WTC11 (cell line): ENCODE measurements at regions not wholly inside any gene's neighbourhood (a gene's known extent, or its start where the extent isn't known, plus 50 kb on each side); places are given as distances from the start of the nearest gene placed in this dataset.

Experiments used
- ATAC-seq: fragments of 200-7000 bp; cut with Tn5 transposase; 2 replicates; pipeline ENCODE4 v1.10.0; 2021; ENCODE audit warnings: mild to moderate bottlenecking, moderate library complexity
- CTCF ChIA-PET: fragments of 300-600 bp; sonication (Branson Sonifier 250); formaldehyde crosslinking; loops from one replicate; lab custom pipeline; 2021; ENCODE audit warnings: antibody characterized with exemption; lab: Charles Lee
- POLR2A ChIA-PET: fragments of 350-600 bp; sonication (Branson Sonifier 250); formaldehyde crosslinking; loops from one replicate; lab custom pipeline; 2021; ENCODE audit warnings: antibody characterized with exemption; lab: Charles Lee
- DNase-seq: peaks from one replicate; pipeline ENCODE4 v3.0.0; 2021; ENCODE audit warnings: low spot score
- H3K27ac Mint-ChIP-seq: 2 replicates; pipeline ENCODE4 v1.8.0; 2021; ENCODE audit warnings: mixed read lengths
- H3K27me3 Mint-ChIP-seq: 2 replicates; pipeline ENCODE4 v1.8.0; 2021; ENCODE audit warnings: low read depth, mild to moderate bottlenecking, moderate library complexity, mixed read lengths
- H3K36me3 Mint-ChIP-seq: 2 replicates; pipeline ENCODE4 v1.8.0; 2021; ENCODE audit warnings: mixed read lengths
- H3K4me1 Mint-ChIP-seq: 2 replicates; pipeline ENCODE4 v1.8.0; 2022; ENCODE audit warnings: mixed read lengths
- H3K4me3 Mint-ChIP-seq: 2 replicates; pipeline ENCODE4 v1.8.0; 2021; ENCODE audit warnings: mild to moderate bottlenecking, moderate library complexity, mixed read lengths
- H3K9me3 Mint-ChIP-seq: 2 replicates; pipeline ENCODE4 v1.8.0; 2021; ENCODE audit warnings: mixed read lengths
- CREB1 ChIP-seq: sonication (generic); formaldehyde crosslinking; IDR thresholded peaks from 2 replicates; pipeline ENCODE4 v1.8.0; 2023; ENCODE audit warnings: mild to moderate bottlenecking, missing genetic modification reagents
- EMX1 ChIP-seq: fragments of 250-450 bp; sonication (Bioruptor Pico); IDR thresholded peaks from 2 replicates; pipeline ENCODE4 v1.8.0; 2021; ENCODE audit warnings: mild to moderate bottlenecking
- FOXK1 ChIP-seq: sonication (generic); formaldehyde crosslinking; IDR thresholded peaks from 2 replicates; pipeline ENCODE4 v1.8.0; 2022; ENCODE audit warnings: mild to moderate bottlenecking, moderate library complexity, missing genetic modification reagents
- FOXP1 ChIP-seq: sonication (generic); formaldehyde crosslinking; IDR thresholded peaks from 2 replicates; pipeline ENCODE4 v1.8.0; 2022; ENCODE audit warnings: missing genetic modification reagents, mild to moderate bottlenecking, moderate library complexity, borderline replicate concordance
- JUN ChIP-seq: sonication (generic); formaldehyde crosslinking; IDR thresholded peaks from 2 replicates; pipeline ENCODE4 v1.8.0; 2023; ENCODE audit warnings: mild to moderate bottlenecking, missing genetic modification reagents
- KAT7 ChIP-seq: sonication (generic); formaldehyde crosslinking; IDR thresholded peaks from 2 replicates; pipeline ENCODE4 v1.8.1; 2023; ENCODE audit warnings: missing genetic modification reagents, mild to moderate bottlenecking, borderline replicate concordance
- MXD4 ChIP-seq: fragments of 250-450 bp; sonication (Bioruptor Pico); IDR thresholded peaks from 2 replicates; pipeline ENCODE4 v1.8.0; 2021; ENCODE audit warnings: mild to moderate bottlenecking, moderate library complexity, borderline replicate concordance
- NR3C1 ChIP-seq: sonication (generic); formaldehyde crosslinking; conservative IDR thresholded peaks from 2 replicates; pipeline ENCODE4 v1.8.1; 2023; ENCODE audit warnings: low read depth, mild to moderate bottlenecking, missing genetic modification reagents
- RELA ChIP-seq: sonication (generic); formaldehyde crosslinking; IDR thresholded peaks from 2 replicates; pipeline ENCODE4 v1.8.1; 2022; ENCODE audit warnings: missing genetic modification reagents, mild to moderate bottlenecking, borderline replicate concordance
- RORB ChIP-seq: fragments of 250-450 bp; sonication (Bioruptor Pico); IDR thresholded peaks from 2 replicates; pipeline ENCODE4 v1.9.0; 2021; ENCODE audit warnings: mild to moderate bottlenecking
- TCF7 ChIP-seq: sonication (generic); formaldehyde crosslinking; IDR thresholded peaks from 2 replicates; pipeline ENCODE4 v1.8.0; 2022; ENCODE audit warnings: mild to moderate bottlenecking, low read depth, missing genetic modification reagents, moderate library complexity
- ZNF121 ChIP-seq: sonication (generic); formaldehyde crosslinking; IDR thresholded peaks from 2 replicates; pipeline ENCODE4 v1.8.0; 2023; ENCODE audit warnings: missing genetic modification reagents
- ZNF263 ChIP-seq: sonication (generic); formaldehyde crosslinking; IDR thresholded peaks from 2 replicates; pipeline ENCODE4 v1.8.1; 2022; ENCODE audit warnings: low read depth, mild to moderate bottlenecking, moderate library complexity, missing genetic modification reagents
- ZNF317 ChIP-seq: sonication (generic); formaldehyde crosslinking; IDR thresholded peaks from 2 replicates; pipeline ENCODE4 v1.8.1; 2023; ENCODE audit warnings: low read depth, mild to moderate bottlenecking, moderate library complexity, missing genetic modification reagents, borderline replicate concordance
- ZNF423 ChIP-seq: fragments of 250-450 bp; sonication (Bioruptor Pico); IDR thresholded peaks from 2 replicates; pipeline ENCODE4 v2.1.2; 2022; ENCODE audit warnings: mild to moderate bottlenecking, moderate library complexity
- TF ChIP-seq, protein P1 (sequence below): sonication (generic); formaldehyde crosslinking; conservative IDR thresholded peaks from 2 replicates; pipeline ENCODE4 v1.8.1; 2023; ENCODE audit warnings: mild to moderate bottlenecking, low read depth, missing genetic modification reagents, moderate library complexity
- TF ChIP-seq, protein P2 (sequence below): fragments of 250-450 bp; sonication (Bioruptor Pico); IDR thresholded peaks from 2 replicates; pipeline ENCODE4 v2.1.2; 2022; ENCODE audit warnings: mild to moderate bottlenecking, moderate library complexity
- TF ChIP-seq, protein P3 (sequence below): fragments of 200-600 bp; IDR thresholded peaks from 2 replicates; pipeline ENCODE4 v1.8.0; 2022; ENCODE audit warnings: antibody characterized with exemption
- TF ChIP-seq, protein P4 (sequence below): sonication (generic); formaldehyde crosslinking; IDR thresholded peaks from 2 replicates; pipeline ENCODE4 v1.8.1; 2023; ENCODE audit warnings: mild to moderate bottlenecking, missing genetic modification reagents, moderate library complexity
- TF ChIP-seq, protein P5 (sequence below): sonication (generic); formaldehyde crosslinking; IDR thresholded peaks from 2 replicates; pipeline ENCODE4 v1.8.1; 2022; ENCODE audit warnings: low read depth, missing genetic modification reagents, borderline replicate concordance

DNA sequence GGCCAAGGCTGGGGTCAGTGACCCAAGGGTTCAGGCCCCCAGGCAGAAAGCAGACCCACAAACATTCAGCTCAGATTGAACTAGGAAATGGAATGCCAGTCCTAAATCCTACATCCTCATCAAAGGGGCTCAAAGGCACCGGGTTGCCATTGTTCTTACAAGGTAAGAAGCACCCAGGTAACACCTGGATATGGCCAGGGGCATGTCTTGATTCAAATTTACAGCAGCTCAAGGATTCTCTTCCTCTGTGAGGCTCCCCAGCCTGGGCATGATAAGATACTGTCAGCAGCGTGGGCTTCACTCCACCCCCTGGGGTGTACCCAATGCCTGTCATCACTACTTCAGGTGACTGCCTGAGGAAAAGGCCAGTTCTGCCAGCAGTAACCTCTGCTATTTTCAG lies 92.1 kb upstream of the FSTL4 start:
- TF ChIP-seq ZNF423 (CRISPR knock-in tag) (no peak), NR3C1 (CRISPR knock-in tag) (no peak), RELA (CRISPR knock-in tag) (no peak), FOXP1 (CRISPR knock-in tag) (no peak), CREB1 (CRISPR knock-in tag) (no peak), ZNF317 (CRISPR knock-in tag) (no peak), ZNF121 (CRISPR knock-in tag) (no peak)
- TF ChIP-seq, protein P1, sequence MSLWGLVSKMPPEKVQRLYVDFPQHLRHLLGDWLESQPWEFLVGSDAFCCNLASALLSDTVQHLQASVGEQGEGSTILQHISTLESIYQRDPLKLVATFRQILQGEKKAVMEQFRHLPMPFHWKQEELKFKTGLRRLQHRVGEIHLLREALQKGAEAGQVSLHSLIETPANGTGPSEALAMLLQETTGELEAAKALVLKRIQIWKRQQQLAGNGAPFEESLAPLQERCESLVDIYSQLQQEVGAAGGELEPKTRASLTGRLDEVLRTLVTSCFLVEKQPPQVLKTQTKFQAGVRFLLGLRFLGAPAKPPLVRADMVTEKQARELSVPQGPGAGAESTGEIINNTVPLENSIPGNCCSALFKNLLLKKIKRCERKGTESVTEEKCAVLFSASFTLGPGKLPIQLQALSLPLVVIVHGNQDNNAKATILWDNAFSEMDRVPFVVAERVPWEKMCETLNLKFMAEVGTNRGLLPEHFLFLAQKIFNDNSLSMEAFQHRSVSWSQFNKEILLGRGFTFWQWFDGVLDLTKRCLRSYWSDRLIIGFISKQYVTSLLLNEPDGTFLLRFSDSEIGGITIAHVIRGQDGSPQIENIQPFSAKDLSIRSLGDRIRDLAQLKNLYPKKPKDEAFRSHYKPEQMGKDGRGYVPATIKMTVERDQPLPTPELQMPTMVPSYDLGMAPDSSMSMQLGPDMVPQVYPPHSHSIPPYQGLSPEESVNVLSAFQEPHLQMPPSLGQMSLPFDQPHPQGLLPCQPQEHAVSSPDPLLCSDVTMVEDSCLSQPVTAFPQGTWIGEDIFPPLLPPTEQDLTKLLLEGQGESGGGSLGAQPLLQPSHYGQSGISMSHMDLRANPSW (CRISPR knock-in tag): no peak
- TF ChIP-seq, protein P2, sequence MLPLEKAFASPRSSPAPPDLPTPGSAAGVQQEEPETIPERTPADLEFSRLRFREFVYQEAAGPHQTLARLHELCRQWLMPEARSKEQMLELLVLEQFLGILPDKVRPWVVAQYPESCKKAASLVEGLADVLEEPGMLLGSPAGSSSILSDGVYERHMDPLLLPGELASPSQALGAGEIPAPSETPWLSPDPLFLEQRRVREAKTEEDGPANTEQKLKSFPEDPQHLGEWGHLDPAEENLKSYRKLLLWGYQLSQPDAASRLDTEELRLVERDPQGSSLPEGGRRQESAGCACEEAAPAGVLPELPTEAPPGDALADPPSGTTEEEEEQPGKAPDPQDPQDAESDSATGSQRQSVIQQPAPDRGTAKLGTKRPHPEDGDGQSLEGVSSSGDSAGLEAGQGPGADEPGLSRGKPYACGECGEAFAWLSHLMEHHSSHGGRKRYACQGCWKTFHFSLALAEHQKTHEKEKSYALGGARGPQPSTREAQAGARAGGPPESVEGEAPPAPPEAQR (CRISPR knock-in tag): no peak
- ChIA-PET CTCF (no interaction called here), POLR2A (no interaction called here)
- ATAC-seq: no peak
- no peaks in the 10 kb centered on the region; the same call in 1 of the 2 replicates for H3K27me3 Mint-ChIP-seq
- no peak overlapping the region for H3K27ac Mint-ChIP-seq
- peaks cover 7% of the 10 kb centered on the region for H3K9me3 Mint-ChIP-seq
- no peak for DNase-seq
- no peaks in the 10 kb centered on the region for H3K36me3 Mint-ChIP-seq
- H3K4me1 Mint-ChIP-seq: peaks cover 4% of the 10 kb centered on the region; the same call in 1 of the 2 replicates
- no peak overlapping the region for H3K4me3 Mint-ChIP-seq

DNA sequence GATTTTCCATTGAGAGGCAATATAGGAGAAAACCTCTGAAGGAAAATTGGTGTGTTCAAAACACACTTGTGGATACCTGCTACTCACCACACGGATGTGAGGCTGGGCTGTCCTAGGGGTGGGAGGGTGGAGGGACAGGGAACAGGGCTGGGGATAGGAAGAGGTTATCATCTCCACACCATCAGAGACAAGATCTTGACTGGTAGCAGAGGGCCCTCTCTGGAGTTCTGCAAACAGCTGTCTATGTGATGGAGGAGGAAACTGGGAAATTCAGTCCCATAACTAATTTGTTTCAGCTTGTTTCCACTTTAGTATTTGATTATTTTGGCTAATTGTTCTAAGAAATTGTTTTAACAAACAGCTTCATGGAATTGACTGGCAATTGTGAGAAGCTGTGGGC lies 91.6 kb upstream of the FSTL4 start:
- no peak for ATAC-seq
- TF ChIP-seq JUN (CRISPR knock-in tag) (no peak), ZNF263 (no peak), KAT7 (no peak)
- TF ChIP-seq, protein P3, sequence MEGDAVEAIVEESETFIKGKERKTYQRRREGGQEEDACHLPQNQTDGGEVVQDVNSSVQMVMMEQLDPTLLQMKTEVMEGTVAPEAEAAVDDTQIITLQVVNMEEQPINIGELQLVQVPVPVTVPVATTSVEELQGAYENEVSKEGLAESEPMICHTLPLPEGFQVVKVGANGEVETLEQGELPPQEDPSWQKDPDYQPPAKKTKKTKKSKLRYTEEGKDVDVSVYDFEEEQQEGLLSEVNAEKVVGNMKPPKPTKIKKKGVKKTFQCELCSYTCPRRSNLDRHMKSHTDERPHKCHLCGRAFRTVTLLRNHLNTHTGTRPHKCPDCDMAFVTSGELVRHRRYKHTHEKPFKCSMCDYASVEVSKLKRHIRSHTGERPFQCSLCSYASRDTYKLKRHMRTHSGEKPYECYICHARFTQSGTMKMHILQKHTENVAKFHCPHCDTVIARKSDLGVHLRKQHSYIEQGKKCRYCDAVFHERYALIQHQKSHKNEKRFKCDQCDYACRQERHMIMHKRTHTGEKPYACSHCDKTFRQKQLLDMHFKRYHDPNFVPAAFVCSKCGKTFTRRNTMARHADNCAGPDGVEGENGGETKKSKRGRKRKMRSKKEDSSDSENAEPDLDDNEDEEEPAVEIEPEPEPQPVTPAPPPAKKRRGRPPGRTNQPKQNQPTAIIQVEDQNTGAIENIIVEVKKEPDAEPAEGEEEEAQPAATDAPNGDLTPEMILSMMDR: no peak
- DNase-seq: no peak
- Mint-ChIP-seq H3K4me3 (no peak overlapping the region), H3K9me3 (peaks cover 7% of the 10 kb centered on the region), H3K4me1 (peaks cover 4% of the 10 kb centered on the region; the same call in 1 of the 2 replicates), H3K27me3 (no peaks in the 10 kb centered on the region; the same call in 1 of the 2 replicates), H3K36me3 (no peaks in the 10 kb centered on the region), H3K27ac (no peak overlapping the region)
- POLR2A ChIA-PET: no interaction called here
- CTCF ChIA-PET: no interaction called here

DNA sequence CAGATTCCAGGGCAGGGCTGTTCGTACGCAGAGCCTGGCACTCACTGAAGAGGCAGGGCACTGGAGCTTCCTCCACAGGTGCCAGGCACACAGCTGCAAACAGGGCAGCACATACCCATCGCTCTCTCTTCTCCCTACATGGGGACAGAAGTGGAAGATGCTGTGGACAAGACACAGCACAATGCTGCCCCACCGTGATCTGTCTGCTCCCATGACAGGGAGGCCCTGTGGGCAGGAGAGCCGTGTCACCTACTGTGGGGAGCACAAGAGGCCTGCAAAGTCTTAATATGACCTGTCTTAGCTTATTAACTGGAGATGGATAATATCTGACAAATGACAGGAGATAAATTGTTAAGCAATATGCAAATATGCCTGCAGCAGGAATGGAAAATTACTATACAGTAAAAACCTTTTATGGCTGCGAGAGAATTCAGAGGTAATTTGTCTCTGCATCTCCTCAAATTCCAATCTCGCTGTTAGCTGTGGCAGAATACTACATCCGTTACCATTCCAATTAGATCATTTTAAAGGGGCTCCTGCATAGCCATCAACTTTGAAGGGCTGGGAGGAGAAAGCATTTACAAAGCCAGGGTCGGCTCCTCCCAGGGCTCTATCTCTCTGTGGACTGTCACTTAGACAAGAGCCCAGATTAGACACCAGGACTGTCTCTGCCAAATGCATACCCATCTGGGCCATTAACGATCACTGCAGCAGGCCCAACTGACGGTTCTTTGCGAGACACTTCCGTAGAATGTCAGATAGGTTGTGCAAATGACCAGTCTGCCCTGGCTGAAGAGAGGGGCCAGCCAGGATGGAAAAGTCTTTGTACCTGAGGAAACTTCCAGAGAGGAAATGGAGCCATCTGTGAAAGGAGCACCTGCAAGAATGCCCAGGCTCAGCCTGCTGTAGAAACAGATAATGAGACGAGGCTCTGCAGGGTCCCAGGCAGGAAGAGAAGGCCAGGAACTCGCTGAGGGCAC lies 90.7 kb upstream of the FSTL4 start:
- H3K27ac Mint-ChIP-seq: no peak overlapping the region
- ChIA-PET POLR2A (no interaction called here), CTCF (no interaction called here)
- ATAC-seq (no peak), DNase-seq (no peak)
- H3K9me3 Mint-ChIP-seq: peaks cover 7% of the 10 kb centered on the region
- H3K27me3 Mint-ChIP-seq: no peaks in the 10 kb centered on the region; the same call in 1 of the 2 replicates
- H3K4me1 Mint-ChIP-seq: peaks cover 4% of the 10 kb centered on the region; the same call in 1 of the 2 replicates
- H3K36me3 Mint-ChIP-seq: no peaks in the 10 kb centered on the region
- H3K4me3 Mint-ChIP-seq: no peak overlapping the region
- TF ChIP-seq, protein P4, sequence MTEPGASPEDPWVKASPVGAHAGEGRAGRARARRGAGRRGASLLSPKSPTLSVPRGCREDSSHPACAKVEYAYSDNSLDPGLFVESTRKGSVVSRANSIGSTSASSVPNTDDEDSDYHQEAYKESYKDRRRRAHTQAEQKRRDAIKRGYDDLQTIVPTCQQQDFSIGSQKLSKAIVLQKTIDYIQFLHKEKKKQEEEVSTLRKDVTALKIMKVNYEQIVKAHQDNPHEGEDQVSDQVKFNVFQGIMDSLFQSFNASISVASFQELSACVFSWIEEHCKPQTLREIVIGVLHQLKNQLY: no peak
- no peak for TF ChIP-seq FOXK1 (CRISPR knock-in tag)
- TF ChIP-seq TCF7 (CRISPR knock-in tag): no peak
- TF ChIP-seq RORB (CRISPR knock-in tag): no peak
- TF ChIP-seq, protein P5, sequence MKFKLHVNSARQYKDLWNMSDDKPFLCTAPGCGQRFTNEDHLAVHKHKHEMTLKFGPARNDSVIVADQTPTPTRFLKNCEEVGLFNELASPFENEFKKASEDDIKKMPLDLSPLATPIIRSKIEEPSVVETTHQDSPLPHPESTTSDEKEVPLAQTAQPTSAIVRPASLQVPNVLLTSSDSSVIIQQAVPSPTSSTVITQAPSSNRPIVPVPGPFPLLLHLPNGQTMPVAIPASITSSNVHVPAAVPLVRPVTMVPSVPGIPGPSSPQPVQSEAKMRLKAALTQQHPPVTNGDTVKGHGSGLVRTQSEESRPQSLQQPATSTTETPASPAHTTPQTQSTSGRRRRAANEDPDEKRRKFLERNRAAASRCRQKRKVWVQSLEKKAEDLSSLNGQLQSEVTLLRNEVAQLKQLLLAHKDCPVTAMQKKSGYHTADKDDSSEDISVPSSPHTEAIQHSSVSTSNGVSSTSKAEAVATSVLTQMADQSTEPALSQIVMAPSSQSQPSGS (CRISPR knock-in tag): no peak
- TF ChIP-seq, protein P1 (CRISPR knock-in tag): no peak
- TF ChIP-seq MXD4: no peak
- no peak for TF ChIP-seq EMX1 (CRISPR knock-in tag)
